ENCODE measurements at regions not wholly inside any gene's neighbourhood (a gene's known extent, or its start where the extent isn't known, plus 50 kb on each side); places are given as distances from the start of the nearest gene placed in this dataset.
A peak's percentile ranks its signal among the peaks of the same experiment; 100 is the strongest.
"Not testable (repeated sequence)": the region's sequence is repeated elsewhere in the genome, so short reads cannot be mapped to it uniquely, and the experiment has no call there.

DNA sequence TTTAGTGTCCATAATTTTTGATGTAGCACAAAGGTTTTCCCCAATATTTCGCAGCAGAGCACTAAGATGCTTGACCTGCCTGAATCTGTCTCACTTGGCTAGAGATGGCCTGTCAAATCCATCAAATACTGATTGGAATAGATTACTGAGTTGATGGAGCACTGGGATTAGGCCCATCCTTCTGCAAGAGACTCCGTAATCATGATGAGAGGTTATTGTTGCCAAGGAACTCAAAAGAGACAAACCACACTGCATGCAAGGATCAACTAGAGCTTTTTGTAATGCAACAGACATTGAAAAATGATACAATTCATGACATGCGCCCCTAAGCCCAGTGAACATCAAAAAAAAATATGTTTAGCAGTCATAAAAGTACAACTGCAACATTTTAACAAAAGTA, 585.3 kb upstream of the GRAMD2B start:
- DNase-seq (ENCODE audit: low read depth), result no peak

DNA sequence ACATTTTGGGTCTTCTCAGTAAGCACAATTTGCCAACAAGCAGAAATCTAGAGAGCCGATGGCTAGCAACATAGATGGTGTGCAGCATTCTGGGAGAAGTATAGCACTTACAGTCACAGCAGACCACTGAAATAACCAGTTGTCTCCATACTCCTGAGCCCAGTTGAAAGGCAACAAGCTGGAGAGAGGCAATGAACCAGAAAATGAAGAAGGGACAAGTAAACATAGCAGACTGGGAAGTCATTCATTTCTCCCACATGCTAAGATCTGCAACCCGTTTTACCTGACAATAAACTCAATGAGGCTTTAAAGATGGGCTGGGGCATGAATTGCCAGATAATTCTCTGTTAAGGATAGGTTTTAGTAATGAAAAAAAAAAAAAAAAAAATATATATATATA, 575.6 kb upstream of the GRAMD2B start:
- DNase-seq (ENCODE audit: low read depth), result no peak

DNA sequence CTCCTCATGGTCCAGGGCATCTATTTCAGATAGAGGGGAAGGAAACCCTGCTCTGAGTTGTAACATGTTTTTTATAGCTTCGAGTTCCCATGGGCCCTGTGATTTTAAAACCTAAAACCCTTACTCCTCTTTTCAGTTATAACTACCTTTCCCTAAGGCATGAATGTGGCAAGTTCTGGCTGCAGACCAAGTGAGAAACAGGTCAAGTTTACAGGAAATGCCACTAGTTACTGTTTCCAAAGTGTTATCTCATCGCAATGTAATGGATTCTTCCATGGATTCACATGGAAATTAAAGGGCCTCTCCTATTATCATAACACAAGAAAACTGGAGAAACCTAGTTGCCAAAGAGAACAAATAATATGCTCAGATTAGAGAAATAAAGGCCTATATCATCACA, 574.5 kb upstream of the GRAMD2B start:
- DNase-seq (ENCODE audit: low read depth), result peak; percentile 10

- DNase-seq (ENCODE audit: low read depth), result no peak
These were observed 566.3 kb upstream of the GRAMD2B start for GRCh38 chr5:125856949-125857348.

- DNase-seq (ENCODE audit: low read depth), result no peak
These were observed 559.6 kb upstream of the GRAMD2B start for GRCh38 chr5:125863579-125863978.

DNA sequence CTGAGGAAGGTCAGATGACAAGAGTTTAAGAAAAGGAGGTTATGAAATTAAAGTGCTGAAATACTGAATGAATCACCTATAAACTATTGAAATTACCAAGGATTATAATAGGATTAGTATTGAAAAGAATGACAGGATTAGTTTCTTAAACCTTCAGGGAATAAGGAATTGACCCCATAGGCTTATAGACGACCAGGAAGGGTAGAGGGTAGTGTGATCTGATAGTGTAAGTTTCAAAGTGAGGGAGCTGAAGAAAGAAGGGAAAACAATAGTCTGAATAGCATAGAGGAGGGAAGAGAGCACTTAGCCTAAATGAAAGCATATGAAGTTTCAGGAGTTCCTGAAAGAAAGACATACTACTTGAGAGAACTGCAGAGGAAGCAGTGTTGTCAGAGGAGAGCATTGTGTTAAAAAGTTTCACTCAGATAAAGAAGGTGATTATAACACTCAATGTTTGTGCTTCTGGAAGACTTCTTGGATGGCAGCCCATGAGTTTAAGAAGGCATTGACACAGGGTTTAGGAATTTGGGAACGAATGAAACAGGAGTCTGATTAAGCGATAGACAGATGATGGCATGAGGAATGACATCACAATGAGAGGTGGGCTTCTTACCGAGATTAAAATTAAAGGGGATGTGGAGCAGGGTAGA, 557.9 kb upstream of the GRAMD2B start:
- peak; percentile 17 for DNase-seq (ENCODE audit: low read depth)

DNA sequence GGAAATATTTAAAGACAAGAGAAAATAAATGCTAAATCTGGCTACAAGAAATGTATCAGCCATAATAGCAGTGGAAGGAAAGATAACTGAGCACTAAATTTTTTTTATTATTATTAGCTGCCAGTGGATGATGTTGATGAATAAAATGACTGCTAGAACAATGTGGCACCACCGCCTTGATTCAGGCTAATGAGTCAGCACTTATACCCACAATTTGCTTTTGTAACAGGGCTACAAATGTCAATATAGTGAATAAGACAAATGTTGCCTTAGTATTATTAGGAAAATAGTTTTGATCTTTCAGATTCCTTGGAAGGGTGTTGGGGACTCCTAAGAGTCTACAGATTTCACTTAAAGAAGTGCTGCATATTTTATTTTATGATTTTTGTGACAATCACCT, 555.2 kb upstream of the GRAMD2B start:
- DNase-seq (ENCODE audit: low read depth), result no peak

GRCh38 chr5:125870256-125870655, 553.0 kb upstream of the GRAMD2B start:
- DNase-seq (ENCODE audit: low read depth), result no peak

- DNase-seq (ENCODE audit: low read depth), result no peak
These were observed 549.2 kb upstream of the GRAMD2B start for GRCh38 chr5:125874057-125874456.

DNA sequence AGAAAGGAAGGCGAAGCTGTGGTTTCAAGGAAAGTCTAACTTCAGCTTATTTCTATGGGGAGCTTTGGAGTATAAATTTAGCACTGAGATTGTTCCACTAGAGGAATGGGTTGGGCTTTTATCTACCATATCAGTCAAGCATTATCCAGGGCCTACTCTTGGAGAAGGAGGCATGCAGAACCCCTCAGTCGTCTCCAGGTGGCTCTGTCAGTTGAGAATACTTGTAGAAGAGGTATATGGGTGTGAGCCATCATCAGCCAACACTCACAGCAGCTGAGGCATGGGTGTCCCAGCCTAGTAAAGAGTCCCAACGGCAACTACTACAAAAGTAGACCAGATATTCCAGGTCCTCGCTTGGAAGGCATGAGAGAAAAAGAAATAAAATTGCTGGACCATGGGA, 548.5 kb upstream of the GRAMD2B start:
- no peak for DNase-seq (ENCODE audit: low read depth)

DNA sequence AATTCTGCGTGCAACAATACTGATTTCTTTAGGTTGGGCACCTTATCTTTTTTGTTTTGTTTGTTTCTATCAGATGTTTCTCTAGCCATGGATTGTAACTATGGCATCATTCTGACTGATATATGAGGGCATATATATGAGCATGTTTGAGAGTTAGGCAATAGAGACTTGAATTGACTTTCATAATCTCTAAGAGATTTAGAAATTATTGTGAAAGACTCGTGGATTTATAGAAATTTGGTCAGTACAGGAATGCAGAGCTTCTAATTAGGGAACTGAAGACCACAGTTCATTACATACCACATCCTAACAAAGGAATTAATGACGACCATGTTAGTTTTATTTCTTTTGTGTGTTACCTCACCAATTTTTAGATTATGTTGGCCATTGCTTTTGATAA, 546.0 kb upstream of the GRAMD2B start:
- DNase-seq (ENCODE audit: low read depth), result peak; percentile 66

GRCh38 chr5:125882061-125882460, 541.1 kb upstream of the GRAMD2B start:
- DNase-seq (ENCODE audit: low read depth), result no peak

GRCh38 chr5:125883223-125883622, 540.0 kb upstream of the GRAMD2B start:
- peak; percentile 26 for DNase-seq (ENCODE audit: low read depth)

DNA sequence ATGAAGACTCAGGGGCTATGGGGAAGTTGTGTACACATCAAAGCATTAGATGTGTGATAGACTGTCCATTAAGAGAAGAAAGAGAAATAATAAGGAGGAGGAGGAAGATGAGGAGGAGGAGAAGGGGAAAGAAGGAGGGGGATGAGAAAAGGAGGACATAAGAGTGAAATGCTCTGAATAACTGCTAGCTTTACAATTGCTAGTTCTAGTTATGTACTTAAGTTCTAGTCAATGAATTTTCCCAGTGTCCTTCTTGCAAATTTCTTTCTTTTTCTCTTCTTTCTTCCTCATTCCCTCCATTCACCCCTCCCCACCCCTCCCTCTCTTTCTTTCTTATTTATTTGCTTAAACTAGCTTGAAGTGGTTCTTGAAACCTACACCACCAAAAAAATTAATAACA, 534.9 kb upstream of the GRAMD2B start:
- no peak for DNase-seq (ENCODE audit: low read depth)

DNA sequence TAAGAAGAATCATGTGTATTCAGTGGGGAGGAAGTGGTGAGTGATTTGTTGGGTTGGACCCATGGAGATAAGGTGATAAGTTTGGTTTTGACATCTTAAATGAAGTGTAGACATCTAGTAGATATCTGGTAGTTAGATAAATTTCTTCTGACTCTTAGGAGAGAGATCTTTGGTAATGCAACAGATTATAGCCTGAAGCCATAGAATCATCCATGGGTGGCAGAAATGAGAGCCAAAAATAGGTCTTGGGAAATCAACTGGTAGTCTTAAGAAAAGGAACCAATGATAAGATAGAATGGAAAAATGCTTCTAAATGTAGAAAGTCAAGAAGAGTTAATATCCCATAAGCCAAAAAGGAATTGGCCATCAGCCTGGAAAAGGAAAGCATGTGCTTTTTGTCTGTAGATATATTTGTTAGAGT, 532.7 kb upstream of the GRAMD2B start:
- peak; percentile 64 for DNase-seq (ENCODE audit: low read depth)

DNA sequence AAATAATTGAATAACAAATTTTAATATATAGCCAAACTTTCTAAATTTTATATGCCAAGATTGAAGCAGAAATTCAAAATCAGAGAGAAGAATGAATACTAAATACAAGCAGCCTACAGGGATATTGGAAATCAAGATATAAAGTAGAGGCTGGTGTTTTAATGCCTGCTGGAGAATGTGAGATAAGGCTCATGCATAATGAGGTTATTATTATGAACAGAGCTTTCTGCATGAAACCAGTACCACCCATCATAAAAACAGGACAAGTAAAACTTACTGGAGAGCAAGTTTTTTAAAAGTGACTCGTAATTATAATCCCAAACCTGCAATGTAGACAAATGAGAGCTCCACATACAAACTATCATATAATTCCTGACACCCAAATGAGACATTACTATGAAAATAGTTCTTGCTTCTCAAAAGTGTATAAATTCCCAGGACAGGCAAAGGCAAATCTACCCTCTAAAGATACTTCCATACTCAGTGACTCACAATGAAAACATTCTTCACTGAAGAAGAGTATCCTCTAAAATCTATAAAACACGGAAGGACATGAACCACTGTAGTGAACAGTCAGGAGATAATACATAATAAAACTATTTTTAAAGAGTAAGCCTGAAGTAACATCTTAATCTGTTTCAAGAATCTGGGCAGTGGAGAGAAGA, 532.0 kb upstream of the GRAMD2B start:
- peak; percentile 20 for DNase-seq (ENCODE audit: low read depth)

- peak; percentile 11 for DNase-seq (ENCODE audit: low read depth)
These were observed 528.8 kb upstream of the GRAMD2B start for GRCh38 chr5:125894383-125894782.

GRCh38 chr5:125896368-125896767, 526.8 kb upstream of the GRAMD2B start:
- DNase-seq (ENCODE audit: low read depth), result no peak

DNA sequence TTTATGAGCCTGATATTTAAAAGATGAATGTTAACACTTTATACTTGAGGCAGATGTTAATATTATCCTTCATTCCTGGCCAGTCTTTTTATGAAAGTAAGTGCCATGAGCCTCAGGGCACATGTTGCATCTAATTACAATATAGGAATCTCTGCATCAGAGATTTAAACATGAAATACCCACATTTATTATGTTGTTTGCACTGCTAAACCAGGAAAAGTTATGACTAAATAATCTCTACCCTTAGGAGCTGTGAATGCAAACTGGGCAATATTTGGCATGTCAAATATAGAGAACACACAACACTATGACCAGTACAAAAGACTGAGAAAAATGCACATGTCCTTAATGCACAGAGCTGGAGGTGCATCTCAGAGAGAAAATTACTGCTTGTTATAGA, 526.1 kb upstream of the GRAMD2B start:
- DNase-seq (ENCODE audit: low read depth), result no peak

DNA sequence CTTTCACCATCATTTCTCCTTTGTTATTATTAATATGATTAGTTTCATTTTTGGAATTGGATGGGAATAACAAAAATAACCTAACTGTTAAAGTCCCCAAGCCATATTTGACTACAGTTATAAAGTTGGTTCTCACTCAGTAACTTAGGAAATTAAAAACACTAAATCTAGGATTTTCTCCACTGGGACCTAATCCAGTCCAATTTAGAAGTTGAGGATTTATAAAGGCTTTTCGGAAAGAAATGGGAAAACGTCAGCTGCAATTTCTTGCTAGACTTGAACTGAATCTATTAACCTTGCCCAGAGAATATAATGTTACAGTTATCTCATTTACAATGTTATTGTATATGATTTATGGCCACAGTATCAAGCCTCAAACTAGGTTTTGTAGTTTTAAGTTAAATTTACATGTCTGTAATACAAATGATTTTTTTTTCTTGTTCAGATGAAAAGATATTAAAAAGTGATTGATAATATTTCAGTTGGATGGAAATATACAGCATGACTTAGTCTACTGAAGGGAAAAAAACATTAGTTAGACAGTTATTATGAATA, 524.3 kb upstream of the GRAMD2B start:
- DNase-seq (ENCODE audit: low read depth), result no peak

DNA sequence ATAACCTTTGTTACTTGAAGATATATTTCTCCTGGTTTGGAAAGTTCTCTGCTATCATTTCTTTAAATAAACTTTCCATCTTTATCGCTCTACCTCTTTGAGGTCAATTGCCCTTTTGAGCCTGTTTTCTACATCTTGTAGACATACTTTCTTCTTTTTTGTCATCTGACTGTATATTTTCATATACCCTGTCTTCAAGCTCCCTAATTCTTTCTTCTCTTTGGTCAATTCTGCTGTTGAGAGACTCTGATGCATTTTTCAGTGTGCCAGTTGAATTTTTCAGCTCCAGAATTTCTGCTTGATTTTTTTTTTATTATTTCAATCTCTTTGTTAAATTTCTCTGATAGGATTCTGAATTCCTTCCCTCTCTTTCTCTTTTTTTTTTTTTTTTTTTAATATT, 511.2 kb upstream of the GRAMD2B start:
- DNase-seq (ENCODE audit: low read depth), result no peak

- DNase-seq (ENCODE audit: low read depth), result no peak
These were observed 510.0 kb upstream of the GRAMD2B start for GRCh38 chr5:125913200-125913599.

- DNase-seq (ENCODE audit: low read depth), result no peak
These were observed 508.7 kb upstream of the GRAMD2B start for GRCh38 chr5:125914471-125914870.

DNA sequence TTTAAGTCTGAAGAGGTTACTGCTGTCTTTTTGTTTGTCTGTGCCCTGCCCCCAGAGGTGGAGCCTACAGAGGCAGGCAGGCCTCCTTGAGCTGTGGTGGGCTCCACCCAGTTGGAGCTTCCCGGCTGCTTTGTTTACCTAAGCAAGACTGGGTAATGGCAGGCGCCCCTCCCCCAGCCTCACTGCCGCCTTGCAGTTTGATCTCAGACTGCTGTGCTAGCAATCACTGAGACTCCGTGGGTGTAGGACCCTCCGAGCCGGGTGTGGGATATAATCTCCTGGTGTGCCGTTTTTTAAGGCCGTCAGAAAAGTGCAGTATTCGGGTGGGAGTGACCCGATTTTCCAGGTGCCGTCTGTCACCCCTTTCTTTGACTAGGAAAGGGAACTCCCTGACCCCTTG, 499.3 kb upstream of the GRAMD2B start:
- not testable (repeated sequence) for DNase-seq (ENCODE audit: low read depth)

Data from amniotic epithelial cell (primary cell).